CD4-positive, alpha-beta memory T cell (primary cell): ENCODE measurements at regions not wholly inside any gene's neighbourhood (a gene's known extent, or its start where the extent isn't known, plus 50 kb on each side); places are given as distances from the start of the nearest gene placed in this dataset.
"Not testable (repeated sequence)": the region's sequence is repeated elsewhere in the genome, so short reads cannot be mapped to it uniquely, and the experiment has no call there.

Experiments used
- CTCF ChIA-PET: fragments of 350-600 bp; sonication (Branson Sonifier 250); formaldehyde crosslinking; loops from one replicate; lab custom pipeline; 2021; ENCODE audit warnings: inconsistent platforms; ENCODE audit not compliant: partially characterized antibody; lab: Charles Lee
- POLR2A ChIA-PET: fragments of 350-600 bp; sonication (Branson Sonifier 250); formaldehyde crosslinking; loops from one replicate; lab custom pipeline; 2021; ENCODE audit not compliant: partially characterized antibody; lab: Charles Lee
- DNase-seq, 5 donors: peaks; one replicate each; pipeline versions ENCODE4 v3.0.0 to v3.0.0-alpha.2; 2020 to 2022; ENCODE audit warnings: mixed read lengths in 1 of 5
- H3K27ac ChIP-seq: one replicate; pipeline ENCODE4 v1.7.0; 2013; ENCODE audit warnings: low read depth, low read length
- H3K27me3 ChIP-seq: 2 replicates; pipeline ENCODE4 v1.7.0; 2013; ENCODE audit warnings: mild to moderate bottlenecking, low read length, moderate library complexity; ENCODE audit not compliant: insufficient read depth
- H3K36me3 ChIP-seq: 2 replicates; pipeline ENCODE4 v1.7.0; 2013; ENCODE audit warnings: mild to moderate bottlenecking, low read length, moderate library complexity; ENCODE audit not compliant: insufficient read depth
- H3K4me1 ChIP-seq: 2 replicates; pipeline ENCODE4 v1.7.0; 2013; ENCODE audit warnings: mild to moderate bottlenecking, low read length, moderate library complexity; ENCODE audit not compliant: insufficient read depth
- H3K4me3 ChIP-seq, 2 donors: one replicate each; pipeline ENCODE4 v1.7.0; 2013; ENCODE audit warnings: low read length in 2 of 2, mild to moderate bottlenecking in 1 of 2
- H3K9me3 ChIP-seq, 2 donors: one replicate each; pipeline ENCODE4 v1.7.0; 2013; ENCODE audit warnings: low read length in 2 of 2, control low read depth in 1 of 2; ENCODE audit not compliant: control insufficient read depth in 1 of 2
- H3K27ac Mint-ChIP-seq, 7 donors: one replicate each; pipeline ENCODE4 v1.8.0; 2020 to 2021; ENCODE audit warnings: mixed read lengths in 7 of 7, mild to moderate bottlenecking in 6 of 7, inconsistent platforms in 3 of 7, moderate library complexity in 3 of 7
- H3K27me3 Mint-ChIP-seq, 2 donors: one replicate each; pipeline ENCODE4 v1.8.0; 2020 to 2021; ENCODE audit warnings: mixed read lengths in 2 of 2
- H3K36me3 Mint-ChIP-seq, 2 donors: one replicate each; pipeline ENCODE4 v1.8.0; 2020 to 2021; ENCODE audit warnings: mixed read lengths in 2 of 2, inconsistent platforms in 1 of 2, mild to moderate bottlenecking in 1 of 2
- H3K4me1 Mint-ChIP-seq, 4 donors: one replicate each; pipeline ENCODE4 v1.8.0; 2020 to 2021; ENCODE audit warnings: mixed read lengths in 4 of 4, mild to moderate bottlenecking in 1 of 4
- H3K4me3 Mint-ChIP-seq, 8 donors: one replicate each; pipeline ENCODE4 v1.8.0; 2020 to 2021; ENCODE audit warnings: mixed read lengths in 8 of 8, mild to moderate bottlenecking in 7 of 8, moderate library complexity in 6 of 8, inconsistent platforms in 3 of 8
- H3K9me3 Mint-ChIP-seq, 8 donors: one replicate each; pipeline ENCODE4 v1.8.0; 2020 to 2021; ENCODE audit warnings: mixed read lengths in 8 of 8, mild to moderate bottlenecking in 5 of 8, inconsistent platforms in 3 of 8, moderate library complexity in 1 of 8
- intact Hi-C: fragments of 100-400 bp; cut with micrococcal nuclease; formaldehyde crosslinking; loops from one replicate; pipeline ENCODE4 v1.15.1; 2023

DNA sequence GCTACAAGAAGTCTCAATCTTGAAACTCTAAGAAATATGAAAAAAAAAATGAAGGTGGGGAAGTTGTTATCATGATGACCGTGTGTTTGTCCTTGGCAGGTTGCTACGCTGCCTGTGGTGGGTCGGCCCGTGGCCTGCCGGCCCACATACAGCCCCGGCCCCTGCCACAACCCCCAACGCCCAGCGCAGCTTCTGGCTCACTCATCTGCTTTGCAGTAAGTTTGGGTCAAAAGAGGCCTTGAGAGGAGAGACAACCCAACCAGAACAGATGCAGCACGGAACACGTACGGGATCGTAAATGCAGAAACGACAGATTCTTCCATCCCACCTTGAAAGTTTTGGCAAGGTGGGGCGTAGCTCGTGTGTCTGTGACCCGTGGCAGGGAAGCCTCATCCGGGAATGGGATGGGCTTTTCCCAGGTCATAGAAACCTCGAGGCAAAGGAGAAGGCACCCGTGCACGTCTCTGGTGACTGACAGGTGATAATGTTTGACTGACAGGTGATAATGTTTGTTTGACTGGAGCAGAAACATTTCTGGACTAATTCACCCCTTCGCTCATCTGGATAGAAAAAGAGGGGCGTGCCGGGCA lies 206.1 kb upstream of the ZNF469 start:
- DNase-seq, POLR2A ChIA-PET, H3K36me3 ChIP-seq, H3K9me3 ChIP-seq, H3K27me3 ChIP-seq, H3K4me3 ChIP-seq, H3K27ac ChIP-seq, CTCF ChIA-PET, H3K27me3 Mint-ChIP-seq, H3K4me1 ChIP-seq, H3K4me3 Mint-ChIP-seq, intact Hi-C loops, H3K36me3 Mint-ChIP-seq, H3K4me1 Mint-ChIP-seq: not testable (repeated sequence)
- Mint-ChIP-seq H3K27ac (peak overlapping the region in 1 of 7 donors; percentile 5), H3K9me3 (peaks cover 0 to 15% (median 8%) of the 10 kb centered on the region in 8 donors)

DNA sequence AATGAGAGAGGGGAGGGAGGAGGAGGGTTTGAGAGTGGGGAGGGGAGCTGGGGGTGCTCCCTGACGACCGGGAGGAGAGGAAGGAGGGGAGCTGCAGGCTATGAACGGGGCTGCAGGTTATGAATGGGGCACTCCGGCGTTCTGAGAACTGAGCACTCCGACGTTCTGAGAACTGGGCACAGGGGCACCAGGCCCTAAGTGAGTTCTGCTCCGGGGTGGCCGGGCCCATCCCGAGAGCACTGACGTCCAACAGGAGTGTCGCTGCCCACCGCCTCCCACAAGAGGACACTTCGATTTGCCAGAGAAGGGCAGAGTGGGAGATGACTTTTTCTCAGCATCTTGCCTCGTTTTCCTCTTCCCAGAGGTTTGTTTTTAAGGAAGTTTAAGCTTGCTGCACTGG lies 204.5 kb upstream of the ZNF469 start:
- H3K4me3 ChIP-seq, intact Hi-C loops, CTCF ChIA-PET, H3K36me3 Mint-ChIP-seq, H3K4me1 Mint-ChIP-seq, H3K9me3 Mint-ChIP-seq, H3K27me3 Mint-ChIP-seq, H3K27ac Mint-ChIP-seq, H3K27me3 ChIP-seq, H3K9me3 ChIP-seq, DNase-seq, H3K4me1 ChIP-seq, H3K27ac ChIP-seq, POLR2A ChIA-PET, H3K36me3 ChIP-seq, H3K4me3 Mint-ChIP-seq: not testable (repeated sequence)

DNA sequence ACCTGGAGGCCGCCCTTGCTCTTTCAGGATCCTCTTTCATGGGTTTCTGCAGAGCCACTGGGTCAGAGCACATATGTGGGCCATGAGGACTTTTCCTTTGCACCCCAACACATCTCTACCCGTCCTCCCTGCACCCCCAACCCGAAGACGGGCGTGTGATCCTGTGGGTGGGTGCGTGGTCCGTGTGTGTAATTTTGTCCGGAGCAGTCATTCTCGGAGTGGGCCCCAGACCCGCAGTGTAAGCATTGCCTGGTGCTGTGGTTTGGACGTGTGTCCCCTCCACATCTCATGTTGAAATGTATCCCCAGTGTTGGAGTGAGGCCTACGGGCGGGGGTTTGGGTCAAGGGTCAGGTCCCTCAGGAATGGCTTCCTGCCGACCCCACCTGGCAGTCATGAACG lies 203.9 kb upstream of the ZNF469 start:
- H3K36me3 ChIP-seq, H3K9me3 Mint-ChIP-seq: not testable (repeated sequence)

DNA sequence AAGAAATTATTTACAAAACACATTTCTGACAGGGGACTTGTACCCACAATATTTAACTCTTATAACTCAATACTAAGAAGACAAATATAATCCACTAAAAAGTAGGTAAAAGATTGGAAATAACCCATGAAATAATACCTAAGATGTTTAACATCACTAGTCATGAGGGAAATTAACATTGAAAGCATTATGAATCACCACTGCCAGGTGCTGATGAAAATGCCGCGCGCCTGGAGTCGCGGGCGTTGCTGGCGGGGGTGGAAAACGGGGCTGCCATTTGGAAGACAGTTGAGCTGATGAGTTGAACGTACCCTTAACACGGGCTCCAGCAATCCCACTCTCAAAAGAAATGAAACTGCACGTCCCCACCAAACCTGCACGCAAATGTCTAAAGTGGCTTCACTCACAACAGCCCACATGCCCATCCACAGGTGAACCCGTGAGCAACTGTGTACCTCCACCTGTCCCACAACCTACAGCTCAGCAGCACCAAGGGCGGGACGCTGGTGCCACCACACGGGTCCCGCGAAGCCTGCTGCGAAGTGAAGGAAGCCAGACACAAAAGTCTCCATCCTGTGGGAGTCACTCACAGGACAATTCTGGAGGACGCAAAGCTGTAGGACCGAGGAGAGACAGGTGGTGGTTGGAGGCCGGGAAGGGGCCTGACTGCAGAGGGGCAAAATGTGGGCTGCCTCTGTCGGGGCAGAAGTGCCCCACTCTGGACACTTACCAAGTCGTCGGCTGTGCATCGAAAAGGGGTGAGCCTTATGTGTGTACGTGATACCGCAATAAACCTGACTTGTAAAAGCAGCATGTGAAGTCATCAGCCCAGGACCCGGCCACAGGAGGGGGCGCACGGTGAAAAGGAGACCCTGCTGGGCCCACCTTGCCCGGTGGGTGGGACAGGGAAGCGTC lies 199.5 kb upstream of the ZNF469 start:
- CTCF ChIA-PET, H3K27ac Mint-ChIP-seq, intact Hi-C loops, H3K27ac ChIP-seq, DNase-seq, POLR2A ChIA-PET, H3K9me3 ChIP-seq, H3K4me1 ChIP-seq, H3K27me3 ChIP-seq, H3K9me3 Mint-ChIP-seq, H3K27me3 Mint-ChIP-seq, H3K36me3 ChIP-seq, H3K4me3 ChIP-seq, H3K4me3 Mint-ChIP-seq, H3K36me3 Mint-ChIP-seq, H3K4me1 Mint-ChIP-seq: not testable (repeated sequence)

More for the DNA sequence above, 203.9 kb upstream of the ZNF469 start:
- DNase-seq, POLR2A ChIA-PET, H3K36me3 Mint-ChIP-seq, intact Hi-C loops, H3K4me1 ChIP-seq, H3K27me3 ChIP-seq, H3K4me3 Mint-ChIP-seq, H3K4me3 ChIP-seq, H3K27ac ChIP-seq, H3K27me3 Mint-ChIP-seq, H3K9me3 ChIP-seq, H3K4me1 Mint-ChIP-seq, CTCF ChIA-PET, H3K27ac Mint-ChIP-seq: not testable (repeated sequence)

DNA sequence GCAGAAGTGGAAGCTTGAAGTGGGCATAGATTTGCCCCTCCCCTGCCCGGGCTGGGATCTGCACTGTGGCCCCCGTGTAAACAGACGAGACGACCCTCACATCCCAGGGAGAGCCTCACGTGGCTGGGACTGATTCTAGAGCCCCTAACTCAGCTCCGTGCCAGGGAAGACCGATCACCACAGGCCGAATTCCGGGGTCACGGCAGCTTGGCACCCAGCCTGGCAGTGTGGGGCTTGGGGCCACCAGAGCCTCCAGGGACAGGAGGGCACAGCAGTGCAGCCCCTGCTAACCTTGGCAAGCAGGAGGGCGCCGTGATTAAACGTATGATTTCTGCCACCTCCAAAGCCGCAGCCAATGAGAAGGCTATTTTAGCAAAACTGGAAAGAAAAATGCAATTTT lies 198.7 kb upstream of the ZNF469 start:
- H3K4me3 Mint-ChIP-seq, intact Hi-C loops, CTCF ChIA-PET: not testable (repeated sequence)

DNA sequence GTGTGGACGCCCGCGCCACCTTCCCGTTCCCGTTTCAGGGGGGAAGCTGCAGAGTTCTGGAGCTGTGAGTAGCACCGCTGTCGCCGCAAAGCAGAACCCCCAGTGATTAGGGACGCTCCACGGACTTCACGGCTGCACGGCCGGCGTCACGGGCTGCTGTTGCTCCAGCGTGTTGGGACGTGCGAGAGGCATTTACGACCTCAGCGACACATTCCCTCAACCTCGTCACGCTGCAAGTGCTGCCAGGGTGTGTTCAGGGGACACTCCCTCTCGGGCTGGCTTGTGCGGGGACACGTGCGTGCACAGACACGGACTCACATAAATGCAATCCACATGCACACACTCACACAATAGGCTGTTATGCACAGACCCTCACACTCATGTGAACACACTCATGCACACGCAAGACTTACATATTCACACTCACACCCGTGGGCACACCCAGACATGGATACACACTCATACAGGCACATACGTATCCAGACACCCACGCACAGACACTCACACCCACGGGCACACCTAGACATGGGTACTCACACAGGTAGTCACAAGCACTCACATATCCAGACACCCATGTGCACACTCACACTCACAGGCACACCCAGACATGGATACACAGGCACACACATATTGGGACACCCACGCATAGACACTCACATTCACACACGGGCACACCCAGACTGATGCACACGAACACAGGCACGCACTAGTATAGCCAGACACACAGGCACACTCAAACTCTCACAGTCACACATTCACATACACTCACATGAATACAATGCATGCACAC lies 198.0 kb upstream of the ZNF469 start:
- H3K4me1 ChIP-seq, H3K9me3 ChIP-seq, H3K4me3 Mint-ChIP-seq, H3K36me3 Mint-ChIP-seq, H3K4me3 ChIP-seq, H3K27me3 ChIP-seq, intact Hi-C loops, H3K27me3 Mint-ChIP-seq, DNase-seq, H3K27ac Mint-ChIP-seq, H3K27ac ChIP-seq, H3K36me3 ChIP-seq, H3K4me1 Mint-ChIP-seq, CTCF ChIA-PET, POLR2A ChIA-PET, H3K9me3 Mint-ChIP-seq: not testable (repeated sequence)

More for the DNA sequence above, 198.7 kb upstream of the ZNF469 start:
- H3K36me3 ChIP-seq, DNase-seq, H3K4me1 ChIP-seq, POLR2A ChIA-PET, H3K9me3 ChIP-seq, H3K36me3 Mint-ChIP-seq, H3K4me1 Mint-ChIP-seq, H3K27ac Mint-ChIP-seq, H3K4me3 ChIP-seq, H3K27me3 Mint-ChIP-seq, H3K27ac ChIP-seq, H3K27me3 ChIP-seq, H3K9me3 Mint-ChIP-seq: not testable (repeated sequence)

DNA sequence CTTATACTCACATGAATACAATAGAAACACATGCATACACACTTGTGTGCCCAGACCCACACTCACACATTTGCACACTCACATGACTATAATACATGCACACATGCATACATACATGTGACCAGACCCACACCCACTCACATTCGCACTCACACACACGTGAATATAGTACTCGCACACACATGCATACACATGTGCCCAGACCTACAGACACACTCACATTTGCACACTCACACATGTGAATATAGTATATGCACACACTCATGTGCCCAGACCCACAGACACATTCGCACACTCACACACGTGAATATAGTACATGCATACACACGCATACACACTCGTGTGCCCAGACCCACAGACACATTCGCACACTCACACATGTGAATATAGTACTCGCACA lies 197.4 kb upstream of the ZNF469 start:
- CTCF ChIA-PET, H3K4me1 Mint-ChIP-seq, H3K4me3 ChIP-seq, H3K27ac Mint-ChIP-seq, H3K9me3 ChIP-seq, intact Hi-C loops, H3K9me3 Mint-ChIP-seq, H3K36me3 Mint-ChIP-seq, H3K4me1 ChIP-seq, H3K36me3 ChIP-seq, DNase-seq, H3K27me3 Mint-ChIP-seq, H3K27ac ChIP-seq, H3K4me3 Mint-ChIP-seq, H3K27me3 ChIP-seq, POLR2A ChIA-PET: not testable (repeated sequence)
